Suppressor macrophage (primary cell): ENCODE measurements at regions not wholly inside any gene's neighbourhood (a gene's known extent, or its start where the extent isn't known, plus 50 kb on each side); places are given as distances from the start of the nearest gene placed in this dataset.
A peak's percentile ranks its signal among the peaks of the same experiment; 100 is the strongest.

Experiments used
- DNase-seq, 4 experiments: peaks; one replicate each; pipeline ENCODE4 v3.0.0-alpha.2; 2020 to 2022

DNA sequence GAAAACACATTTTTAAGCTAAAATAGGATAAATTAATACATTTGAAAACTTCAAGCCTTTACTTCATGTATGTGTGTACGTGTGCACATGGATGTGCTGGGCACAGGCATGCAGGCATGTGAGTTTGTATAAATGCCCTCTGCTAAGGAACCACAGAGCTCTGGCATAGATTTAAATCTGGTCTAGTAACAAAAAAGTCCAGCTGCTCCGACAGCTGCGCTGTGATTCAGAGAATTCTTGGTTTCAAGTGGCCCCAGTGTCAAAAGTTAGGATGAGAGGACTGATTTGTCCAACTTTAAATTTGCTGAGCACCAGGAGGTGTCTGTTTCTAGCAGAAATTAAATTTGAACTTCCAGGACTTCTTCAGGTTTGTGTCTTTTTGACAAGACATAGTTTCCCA is 203.7 kb upstream of the TUT7 start:
- no peak for DNase-seq

- DNase-seq, result peak in 1 of 4 experiments; percentile 1
These were observed 203.0 kb upstream of the TUT7 start for GRCh38 chr9:86557063-86557766.

DNA sequence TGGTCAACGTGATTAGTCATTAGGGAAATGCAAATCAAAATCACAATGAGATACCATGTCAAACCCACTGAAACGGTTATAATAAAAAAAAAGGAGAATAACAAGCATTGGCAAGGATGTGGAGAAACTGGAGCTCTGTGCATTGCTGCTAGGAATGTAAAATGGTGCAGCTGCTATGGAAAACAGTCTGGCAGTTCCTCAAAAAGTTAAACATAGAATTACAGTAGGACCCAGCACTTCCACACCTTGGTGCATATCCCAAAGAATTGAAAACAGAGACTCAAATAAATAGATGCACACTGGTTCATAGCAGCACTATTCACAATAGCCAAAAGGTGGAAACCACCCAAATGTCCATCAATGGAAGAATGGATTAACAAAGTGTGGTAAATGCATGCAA is 201.5 kb upstream of the TUT7 start:
- no peak for DNase-seq

GRCh38 chr9:86550401-86550800 is 196.2 kb upstream of the TUT7 start:
- no peak for DNase-seq

- no peak for DNase-seq
These were observed 195.7 kb upstream of the TUT7 start for GRCh38 chr9:86549920-86550319.

DNA sequence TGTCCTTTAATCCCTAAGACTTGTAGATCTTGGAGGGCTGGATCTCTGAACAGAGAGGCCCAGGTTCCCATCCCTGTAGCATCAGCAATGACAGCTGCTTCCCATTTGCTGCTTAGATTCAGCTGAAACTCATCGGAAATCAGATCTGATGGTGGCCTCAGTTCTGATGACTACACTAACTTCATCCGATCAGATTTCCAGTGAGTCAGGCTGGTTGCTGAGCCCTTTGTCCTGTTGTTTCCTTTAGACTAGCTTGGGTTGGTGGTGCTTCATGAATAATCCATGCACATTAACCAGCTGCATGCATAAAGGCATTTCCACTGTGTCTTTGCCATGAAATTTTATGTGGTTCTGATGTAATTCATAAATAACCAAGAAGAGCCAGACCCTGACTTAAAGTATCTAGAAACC is 195.2 kb upstream of the TUT7 start:
- no peak for DNase-seq

DNA sequence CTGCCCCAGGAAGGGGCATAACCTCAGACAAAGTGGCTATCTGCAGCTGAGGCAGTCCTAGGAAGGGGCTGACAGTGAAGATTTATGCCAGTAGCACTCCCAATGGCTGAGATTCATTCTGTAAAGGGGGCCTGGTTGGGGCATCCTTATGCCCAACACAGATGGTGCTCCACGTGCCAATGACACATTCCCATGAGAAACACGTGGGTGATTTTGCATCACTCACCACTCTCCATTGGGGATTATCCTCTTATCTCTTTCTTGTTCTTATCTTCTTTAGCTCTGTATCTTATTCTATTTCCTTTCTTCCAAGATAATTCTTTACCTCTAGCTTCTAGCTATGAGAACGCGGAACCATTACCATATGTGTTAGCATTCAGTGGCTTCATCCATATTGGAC is 194.0 kb upstream of the TUT7 start:
- DNase-seq, result no peak

- no peak for DNase-seq
These were observed 193.4 kb upstream of the TUT7 start for GRCh38 chr9:86547571-86547970.

DNA sequence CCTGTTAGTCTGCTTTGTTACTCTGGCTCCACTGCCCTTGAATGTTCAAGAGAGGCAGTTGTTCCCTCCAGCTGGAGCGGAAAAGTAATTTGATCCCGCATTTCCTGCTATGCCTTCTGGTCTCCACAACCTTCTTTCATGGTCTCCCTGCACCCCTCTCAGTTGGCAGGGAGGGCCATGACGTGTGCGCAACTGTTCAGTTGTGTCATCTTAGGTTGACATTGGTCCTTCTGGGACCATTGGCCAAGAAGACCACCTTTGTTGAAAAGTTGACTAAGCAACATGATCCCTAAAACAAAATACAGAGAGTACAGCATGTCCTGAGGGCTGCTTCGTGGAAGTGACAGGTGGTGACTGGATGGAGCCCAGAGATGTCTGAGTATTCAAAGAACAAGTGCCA is 192.5 kb upstream of the TUT7 start:
- no peak for DNase-seq

GRCh38 chr9:86545090-86545489 is 190.9 kb upstream of the TUT7 start:
- no peak for DNase-seq

- no peak for DNase-seq
These were observed 186.9 kb upstream of the TUT7 start for GRCh38 chr9:86541014-86541570.

DNA sequence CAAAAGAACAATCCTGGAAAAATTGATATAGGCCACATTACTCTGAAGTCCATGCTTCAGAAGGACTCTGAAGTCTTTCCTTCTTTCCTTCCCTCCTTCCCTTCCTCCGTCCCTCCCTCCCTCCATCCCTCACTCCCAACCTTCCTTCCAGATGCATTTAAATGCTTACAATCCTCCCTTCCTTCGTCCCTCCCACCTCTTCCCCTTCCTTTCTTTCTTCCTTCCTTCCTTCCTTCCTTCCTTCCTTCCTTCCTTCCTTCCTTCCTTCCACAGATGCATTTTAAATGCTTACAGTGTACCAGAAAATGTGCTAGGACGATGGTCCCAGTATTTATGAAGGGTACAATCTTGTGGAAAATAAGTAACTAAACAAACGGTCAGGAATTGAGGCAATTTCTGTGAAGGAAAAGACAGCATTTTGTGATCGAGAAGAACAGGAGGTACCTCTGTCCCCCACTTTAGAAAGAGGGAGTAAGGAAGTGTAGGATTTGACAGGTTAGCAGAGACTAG is 181.3 kb upstream of the TUT7 start:
- DNase-seq, result no peak

DNA sequence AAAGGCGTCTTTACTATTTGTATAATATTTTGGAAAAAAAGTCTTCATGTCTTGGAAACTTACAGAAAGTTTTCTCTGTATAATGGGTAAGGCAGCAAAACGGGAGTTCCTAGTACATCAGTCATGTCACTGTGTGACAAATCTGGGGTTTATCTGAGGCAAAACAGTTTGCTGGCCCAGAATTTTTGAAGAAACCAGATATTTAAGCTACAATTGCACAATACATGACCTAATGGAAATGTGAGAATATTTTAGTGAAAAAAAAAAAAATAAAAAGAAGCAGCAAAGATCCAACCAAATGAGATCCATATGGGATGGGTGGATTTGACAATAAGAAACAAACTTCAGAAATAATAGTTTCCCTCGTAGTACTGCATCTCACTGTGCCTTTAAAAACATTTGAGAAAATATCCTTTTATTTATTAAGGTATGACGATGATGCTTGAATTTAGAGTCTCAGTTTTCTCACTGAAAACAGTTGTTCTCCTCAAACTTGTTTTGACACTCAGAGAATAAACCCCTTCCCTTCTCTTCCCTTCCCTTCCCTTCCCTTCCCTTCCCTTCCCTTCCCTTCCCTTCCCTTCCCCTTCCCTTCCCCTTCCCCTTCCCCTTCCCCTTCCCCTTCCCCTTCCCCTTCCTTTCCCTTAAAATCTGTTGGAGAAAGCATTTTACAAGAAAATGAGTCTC is 180.5 kb upstream of the TUT7 start:
- no peak for DNase-seq

DNA sequence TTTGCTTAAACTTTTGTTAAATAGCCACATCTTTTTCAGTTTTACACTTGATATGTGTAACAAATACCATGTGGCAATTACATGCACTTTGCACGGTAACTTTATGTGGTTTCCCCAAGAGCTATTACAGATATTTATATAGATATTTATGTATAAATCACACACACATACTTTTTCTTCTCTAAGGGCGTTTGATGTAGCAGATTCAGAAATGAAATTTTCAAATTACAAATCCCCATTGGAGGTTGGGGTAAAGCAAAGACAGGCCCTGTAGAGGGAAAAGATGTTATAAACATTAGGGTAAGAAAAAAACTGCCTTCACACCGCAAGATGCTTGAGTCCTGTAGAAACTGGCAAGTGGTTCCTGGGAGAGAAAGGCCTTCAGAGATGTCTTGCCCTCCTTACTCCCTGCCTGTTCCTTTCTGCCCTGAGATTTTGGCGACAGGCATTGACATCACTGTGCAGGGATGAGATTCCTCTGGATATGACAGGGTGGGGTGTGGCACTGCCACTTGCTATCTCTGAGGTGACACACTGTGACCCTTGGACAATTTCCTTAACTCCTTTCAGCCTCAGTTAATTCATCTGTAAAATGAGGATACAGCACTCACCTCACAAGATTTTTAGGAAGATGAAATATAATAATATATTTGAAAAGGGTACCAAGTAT is 177.9 kb upstream of the TUT7 start:
- no peak for DNase-seq

DNA sequence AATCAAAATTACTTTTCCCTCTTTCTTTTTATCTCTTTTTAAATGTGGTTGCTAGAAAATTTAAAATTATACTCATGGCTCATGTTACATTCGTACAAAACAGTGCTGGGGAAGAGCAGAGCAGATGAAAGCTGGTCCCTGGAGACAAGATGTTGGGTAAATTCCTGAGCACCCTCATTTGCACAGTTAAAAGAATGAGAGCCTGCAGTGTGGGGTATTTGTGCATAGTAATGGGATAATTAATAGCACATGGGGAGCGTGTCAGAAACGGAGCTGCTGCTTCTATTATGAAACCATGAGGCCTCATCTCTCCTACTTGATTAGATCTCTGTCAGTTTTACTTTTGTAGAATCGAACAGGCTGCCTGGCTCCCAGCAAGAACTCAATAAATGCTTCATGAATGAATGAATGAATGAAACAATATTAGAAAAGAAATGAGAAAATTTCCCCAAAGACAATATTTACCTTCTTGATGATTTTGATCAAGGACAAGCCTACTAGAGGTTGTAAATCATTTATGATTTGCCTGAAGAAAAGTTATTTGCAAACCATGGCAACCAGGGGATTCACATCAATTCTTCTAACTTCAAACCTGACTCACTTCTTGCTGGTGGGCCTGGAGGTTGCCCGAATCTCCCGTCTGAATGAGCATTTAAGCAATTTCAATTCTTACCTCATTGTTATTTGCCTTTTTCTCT is 177.2 kb upstream of the TUT7 start:
- DNase-seq, result no peak

GRCh38 chr9:86529496-86530275 is 175.5 kb upstream of the TUT7 start:
- DNase-seq, result no peak

DNA sequence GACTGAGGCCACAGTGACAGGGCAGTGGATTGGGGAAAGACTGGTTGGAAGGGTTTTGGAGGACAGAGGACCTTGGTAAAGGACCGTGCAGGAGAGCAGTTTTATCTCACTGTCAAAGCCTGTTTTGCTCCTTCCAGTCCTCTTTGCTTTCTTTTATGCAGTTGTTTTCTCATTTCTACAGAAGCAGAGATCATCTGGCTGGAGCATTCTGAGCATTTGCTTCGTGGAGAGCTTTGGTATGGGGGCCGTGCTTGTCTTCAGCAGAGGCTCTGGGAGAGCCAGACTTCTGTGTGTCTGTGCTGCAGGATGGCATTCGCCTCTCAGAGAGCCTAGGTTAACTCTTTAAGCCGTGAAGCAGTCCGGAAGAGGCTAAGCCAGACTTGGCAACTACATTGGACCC is 171.8 kb upstream of the TUT7 start:
- DNase-seq, result no peak

DNA sequence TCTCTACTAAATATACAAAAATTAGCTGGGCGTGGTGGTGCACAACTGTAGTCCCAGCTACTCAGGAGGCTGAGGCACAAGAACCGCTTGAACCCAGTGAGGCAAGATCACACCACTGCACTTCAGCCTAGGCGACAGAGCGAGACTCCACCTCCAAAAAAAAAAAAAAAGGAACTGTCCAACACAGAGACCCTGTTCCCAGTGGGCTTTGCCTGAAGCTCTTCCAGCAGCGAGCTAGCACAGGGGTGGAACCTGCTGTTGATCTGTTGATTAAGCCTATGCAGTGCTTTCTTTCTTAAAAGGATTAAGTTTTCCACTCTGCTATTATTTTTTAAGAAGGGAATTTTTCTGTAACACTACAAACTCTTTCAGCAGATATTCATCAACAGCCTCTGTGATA is 171.0 kb upstream of the TUT7 start:
- DNase-seq, result no peak

DNA sequence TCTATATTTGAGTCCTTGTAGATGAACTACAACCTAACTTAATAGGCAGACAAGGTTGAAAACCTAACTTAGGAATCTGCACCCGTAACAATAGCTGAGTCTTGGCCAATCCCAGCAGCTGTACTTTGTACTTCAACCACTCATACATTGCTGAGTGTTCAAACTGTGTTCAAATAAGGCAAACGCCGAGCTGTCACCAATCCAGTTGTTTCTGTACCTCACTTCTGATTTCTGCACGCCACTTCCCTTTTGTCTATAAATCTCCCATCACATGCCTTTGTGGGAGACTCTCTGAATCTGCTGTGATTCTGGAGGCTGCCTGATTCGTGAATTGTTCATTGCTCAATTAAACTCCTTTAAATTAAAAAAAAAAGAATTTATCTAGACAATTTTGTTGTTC is 167.8 kb upstream of the TUT7 start:
- peak in 3 of 4 experiments; percentile 2 to 54 (median 18) for DNase-seq

GRCh38 chr9:86521322-86521721 is 167.1 kb upstream of the TUT7 start:
- no peak for DNase-seq

GRCh38 chr9:86519066-86519615 is 164.9 kb upstream of the TUT7 start:
- DNase-seq, result no peak

DNA sequence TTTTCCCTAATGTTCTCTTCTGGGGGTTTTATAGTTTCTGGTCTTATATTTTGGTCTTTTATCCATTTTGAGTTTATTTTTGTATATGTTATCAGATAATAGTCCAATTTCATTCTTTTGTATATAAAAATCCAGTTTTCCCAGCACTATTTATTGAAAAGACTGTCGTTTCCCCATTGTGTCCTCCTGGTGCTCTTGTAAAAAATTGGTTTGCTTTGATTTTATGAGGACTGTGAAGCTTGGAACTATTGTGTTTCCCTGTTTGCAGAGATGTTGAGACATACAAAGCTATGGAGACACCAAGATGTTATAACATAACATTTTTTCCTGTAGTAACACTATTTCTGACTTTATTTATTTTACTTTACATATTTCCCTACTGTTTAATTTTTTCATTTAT is 163.3 kb upstream of the TUT7 start:
- no peak for DNase-seq
